ENCODE measurements at regions not wholly inside any gene's neighbourhood (a gene's known extent, or its start where the extent isn't known, plus 50 kb on each side); places are given as distances from the start of the nearest gene placed in this dataset.

GRCh38 chr18:66300141-66300540, 303.7 kb downstream of the CDH19 start:
- ChIA-PET POLR2A (no interaction called here), CTCF (interaction anchor here (0.6 to 1.1 kb wide), 2 partner anchors 17 to 48 kb away, joined by 3 to 4 read pairs; no protein-coding TSS in a partner anchor)
- intact Hi-C loops (cut with micrococcal nuclease): no loop called here
- Mint-ChIP-seq H3K27ac (ENCODE audit: low read depth, unreplicated experiment) (no peak overlapping the region), H3K27me3 (ENCODE audit: insufficient read depth, unreplicated experiment) (no peaks in the 10 kb centered on the region), H3K9me3 (ENCODE audit: unreplicated experiment) (peaks cover 3% of the 10 kb centered on the region), H3K36me3 (ENCODE audit: insufficient read depth, unreplicated experiment) (no peaks in the 10 kb centered on the region), H3K4me3 (ENCODE audit: unreplicated experiment) (no peak overlapping the region), H3K4me1 (ENCODE audit: insufficient read depth, unreplicated experiment) (no peaks in the 10 kb centered on the region)
- TF ChIP-seq CTCF (IDR thresholded peaks at IDR 0.05; ENCODE audit: unreplicated experiment): no peak
- DNase-seq (ENCODE audit: unreplicated experiment): no peak
- no TSS peak for BruUV-seq (replicated peaks)

GRCh38 chr18:66280470-66280869, 323.4 kb downstream of the CDH19 start:
- intact Hi-C loops (cut with micrococcal nuclease): no loop called here
- H3K27ac Mint-ChIP-seq (ENCODE audit: low read depth, unreplicated experiment): no peak overlapping the region
- H3K4me3 Mint-ChIP-seq (ENCODE audit: unreplicated experiment): no peak overlapping the region
- CTCF ChIA-PET: interaction anchor here (0.6 to 0.7 kb wide), 3 partner anchors 147 to 354 kb away, joined by 3 read pairs; no protein-coding TSS in a partner anchor
- POLR2A ChIA-PET: no interaction called here
- H3K9me3 Mint-ChIP-seq (ENCODE audit: unreplicated experiment): no peaks in the 10 kb centered on the region
- DNase-seq (ENCODE audit: unreplicated experiment): no peak
- H3K4me1 Mint-ChIP-seq (ENCODE audit: insufficient read depth, unreplicated experiment): no peaks in the 10 kb centered on the region
- no peak for TF ChIP-seq CTCF (IDR thresholded peaks at IDR 0.05; ENCODE audit: unreplicated experiment)
- BruUV-seq (replicated peaks): no TSS peak
- H3K27me3 Mint-ChIP-seq (ENCODE audit: insufficient read depth, unreplicated experiment): no peaks in the 10 kb centered on the region
- no peaks in the 10 kb centered on the region for H3K36me3 Mint-ChIP-seq (ENCODE audit: insufficient read depth, unreplicated experiment)

- TF ChIP-seq CTCF (IDR thresholded peaks at IDR 0.05; ENCODE audit: unreplicated experiment): no peak
- Mint-ChIP-seq H3K4me3 (ENCODE audit: unreplicated experiment) (no peak overlapping the region), H3K36me3 (ENCODE audit: insufficient read depth, unreplicated experiment) (no peaks in the 10 kb centered on the region), H3K9me3 (ENCODE audit: unreplicated experiment) (peaks cover 14% of the 10 kb centered on the region), H3K27ac (ENCODE audit: low read depth, unreplicated experiment) (no peak overlapping the region), H3K4me1 (ENCODE audit: insufficient read depth, unreplicated experiment) (no peaks in the 10 kb centered on the region), H3K27me3 (ENCODE audit: insufficient read depth, unreplicated experiment) (no peaks in the 10 kb centered on the region)
- BruUV-seq (replicated peaks): no TSS peak
- ChIA-PET POLR2A (no interaction called here), CTCF (no interaction called here)
- DNase-seq (ENCODE audit: unreplicated experiment): no peak
- intact Hi-C loops (cut with micrococcal nuclease): no loop called here
These were observed 331.9 kb downstream of the CDH19 start for GRCh38 chr18:66271962-66272361.

GRCh38 chr18:66264130-66264529, 339.8 kb downstream of the CDH19 start:
- no TSS peak for BruUV-seq (replicated peaks)

More at GRCh38 chr18:66264130-66264529, 339.8 kb downstream of the CDH19 start:
- ChIA-PET POLR2A (interaction anchor here (0.6 kb wide), 1 partner anchor 22 kb away, joined by 3 read pairs; no protein-coding TSS in a partner anchor), CTCF (no interaction called here)
- Mint-ChIP-seq H3K4me1 (ENCODE audit: insufficient read depth, unreplicated experiment) (no peaks in the 10 kb centered on the region), H3K4me3 (ENCODE audit: unreplicated experiment) (no peak overlapping the region), H3K27ac (ENCODE audit: low read depth, unreplicated experiment) (no peak overlapping the region), H3K9me3 (ENCODE audit: unreplicated experiment) (peaks cover 15% of the 10 kb centered on the region), H3K36me3 (ENCODE audit: insufficient read depth, unreplicated experiment) (no peaks in the 10 kb centered on the region), H3K27me3 (ENCODE audit: insufficient read depth, unreplicated experiment) (no peaks in the 10 kb centered on the region)
- no peak for DNase-seq (ENCODE audit: unreplicated experiment)
- intact Hi-C loops (cut with micrococcal nuclease): no loop called here
- no peak for TF ChIP-seq CTCF (IDR thresholded peaks at IDR 0.05; ENCODE audit: unreplicated experiment)
